GM18498 (cell line): ENCODE measurements at regions not wholly inside any gene's neighbourhood (a gene's known extent, or its start where the extent isn't known, plus 50 kb on each side); places are given as distances from the start of the nearest gene placed in this dataset.
A peak's percentile ranks its signal among the peaks of the same experiment; 100 is the strongest.

Source experiments
- ATAC-seq: cut with Tn5 transposase; IDR thresholded peaks from one replicate; pipeline ENCODE4 v1.9.1; 2021; ENCODE audit warnings: mild to moderate bottlenecking, moderate library complexity; ENCODE audit not compliant: unreplicated experiment

- no peak for ATAC-seq
These were observed 73.1 kb downstream of the IRF8 start for GRCh38 chr16:85971902-85972638.

GRCh38 chr16:85974428-85975375 is 75.7 kb downstream of the IRF8 start:
- no peak for ATAC-seq

GRCh38 chr16:85975451-85975981 is 76.6 kb downstream of the IRF8 start:
- ATAC-seq: no peak

- ATAC-seq: no peak
These were observed 79.4 kb downstream of the IRF8 start for GRCh38 chr16:85978291-85978775.

GRCh38 chr16:85978976-85979375 is 80.0 kb downstream of the IRF8 start:
- ATAC-seq: no peak

- ATAC-seq: no peak
These were observed 80.6 kb downstream of the IRF8 start for GRCh38 chr16:85979605-85980004.

- ATAC-seq: no peak
These were observed 81.7 kb downstream of the IRF8 start for GRCh38 chr16:85980686-85981085.

GRCh38 chr16:85981826-85982562 is 83.0 kb downstream of the IRF8 start:
- ATAC-seq: no peak

GRCh38 chr16:85982563-85982939 is 83.6 kb downstream of the IRF8 start:
- no peak for ATAC-seq

GRCh38 chr16:85983064-85983463 is 84.1 kb downstream of the IRF8 start:
- no peak for ATAC-seq

- no peak for ATAC-seq
These were observed 84.8 kb downstream of the IRF8 start for GRCh38 chr16:85983606-85984230.

GRCh38 chr16:85984231-85984880 is 85.4 kb downstream of the IRF8 start:
- ATAC-seq: no peak

- no peak for ATAC-seq
These were observed 86.0 kb downstream of the IRF8 start for GRCh38 chr16:85984947-85985451.

GRCh38 chr16:85986931-85987749 is 88.2 kb downstream of the IRF8 start:
- no peak for ATAC-seq

GRCh38 chr16:85987750-85988078 is 88.8 kb downstream of the IRF8 start:
- no peak for ATAC-seq

- ATAC-seq: peak; percentile 16
These were observed 89.3 kb downstream of the IRF8 start for GRCh38 chr16:85988306-85988705.

GRCh38 chr16:85988723-85989313 is 89.9 kb downstream of the IRF8 start:
- ATAC-seq: peak; percentile 49

- no peak for ATAC-seq
These were observed 90.4 kb downstream of the IRF8 start for GRCh38 chr16:85989376-85989775.
